GM19395 (cell line): ENCODE measurements at regions not wholly inside any gene's neighbourhood (a gene's known extent, or its start where the extent isn't known, plus 50 kb on each side); places are given as distances from the start of the nearest gene placed in this dataset.

Source experiments
- ATAC-seq: cut with Tn5 transposase; IDR thresholded peaks from one replicate; pipeline ENCODE4 v1.9.1; 2021; ENCODE audit warnings: mild to moderate bottlenecking, moderate library complexity; ENCODE audit not compliant: unreplicated experiment

- ATAC-seq, result no peak
These were observed 2651.6 kb downstream of the ARAP2 start for GRCh38 chr4:33592701-33593100.

GRCh38 chr4:33606951-33607350, 2637.4 kb downstream of the ARAP2 start:
- ATAC-seq, result no peak

- no peak for ATAC-seq
These were observed 2628.2 kb downstream of the ARAP2 start for GRCh38 chr4:33616121-33616520.

- ATAC-seq, result no peak
These were observed 2618.6 kb downstream of the ARAP2 start for GRCh38 chr4:33625748-33626147.

- ATAC-seq, result no peak
These were observed 2618.1 kb downstream of the ARAP2 start for GRCh38 chr4:33626221-33626620.

- ATAC-seq, result no peak
These were observed 2616.0 kb downstream of the ARAP2 start for GRCh38 chr4:33628296-33628695.

GRCh38 chr4:33649015-33649414, 2595.3 kb downstream of the ARAP2 start:
- no peak for ATAC-seq

GRCh38 chr4:33649471-33649870, 2594.8 kb downstream of the ARAP2 start:
- ATAC-seq, result no peak

- ATAC-seq, result no peak
These were observed 2594.3 kb downstream of the ARAP2 start for GRCh38 chr4:33650036-33650435.

GRCh38 chr4:33658971-33659370, 2585.3 kb downstream of the ARAP2 start:
- ATAC-seq, result no peak

GRCh38 chr4:33661636-33662035, 2582.7 kb downstream of the ARAP2 start:
- ATAC-seq, result no peak

- no peak for ATAC-seq
These were observed 2558.4 kb downstream of the ARAP2 start for GRCh38 chr4:33685939-33686338.

- no peak for ATAC-seq
These were observed 2548.3 kb downstream of the ARAP2 start for GRCh38 chr4:33696041-33696440.

GRCh38 chr4:33696586-33696985, 2547.7 kb downstream of the ARAP2 start:
- no peak for ATAC-seq

- ATAC-seq, result no peak
These were observed 2535.1 kb downstream of the ARAP2 start for GRCh38 chr4:33709247-33709646.

- ATAC-seq, result no peak
These were observed 2532.5 kb downstream of the ARAP2 start for GRCh38 chr4:33711826-33712225.

GRCh38 chr4:33714971-33715370, 2529.3 kb downstream of the ARAP2 start:
- ATAC-seq, result no peak

GRCh38 chr4:33715841-33716395, 2528.4 kb downstream of the ARAP2 start:
- no peak for ATAC-seq

- no peak for ATAC-seq
These were observed 2522.1 kb downstream of the ARAP2 start for GRCh38 chr4:33722254-33722653.

GRCh38 chr4:33722800-33723516, 2521.4 kb downstream of the ARAP2 start:
- ATAC-seq, result no peak

GRCh38 chr4:33724685-33725084, 2519.6 kb downstream of the ARAP2 start:
- ATAC-seq, result no peak

- no peak for ATAC-seq
These were observed 2518.5 kb downstream of the ARAP2 start for GRCh38 chr4:33725861-33726260.

GRCh38 chr4:33737726-33738125, 2506.6 kb downstream of the ARAP2 start:
- no peak for ATAC-seq
